HG02981 (cell line): ENCODE measurements at regions not wholly inside any gene's neighbourhood (a gene's known extent, or its start where the extent isn't known, plus 50 kb on each side); places are given as distances from the start of the nearest gene placed in this dataset.

Source experiments
- ATAC-seq: cut with Tn5 transposase; IDR thresholded peaks from one replicate; pipeline ENCODE4 v1.9.1; 2021; ENCODE audit warnings: mild to moderate bottlenecking, moderate library complexity; ENCODE audit not compliant: unreplicated experiment

DNA sequence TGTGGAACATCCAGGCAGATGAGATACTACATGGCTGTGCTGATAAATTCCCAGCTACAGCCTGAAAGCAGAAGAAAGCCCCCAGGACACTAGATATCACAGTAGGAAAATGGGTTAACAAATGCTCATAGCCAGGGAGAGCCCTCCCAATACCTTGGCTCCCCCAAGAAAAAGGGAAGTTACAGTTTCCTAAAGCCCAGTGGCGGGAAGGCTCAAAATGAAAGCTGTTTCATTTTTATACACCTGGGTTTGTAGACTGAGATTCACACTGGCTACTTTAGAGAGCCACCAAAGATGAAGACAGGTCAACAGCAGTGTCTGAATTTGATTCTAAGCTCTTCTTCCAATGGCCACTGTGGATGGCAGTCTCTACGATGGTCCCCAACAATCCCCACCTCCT is 55.0 kb upstream of the TOPAZ1 start:
- ATAC-seq = no peak
